ENCODE measurements at regions not wholly inside any gene's neighbourhood (a gene's known extent, or its start where the extent isn't known, plus 50 kb on each side); places are given as distances from the start of the nearest gene placed in this dataset.

DNA sequence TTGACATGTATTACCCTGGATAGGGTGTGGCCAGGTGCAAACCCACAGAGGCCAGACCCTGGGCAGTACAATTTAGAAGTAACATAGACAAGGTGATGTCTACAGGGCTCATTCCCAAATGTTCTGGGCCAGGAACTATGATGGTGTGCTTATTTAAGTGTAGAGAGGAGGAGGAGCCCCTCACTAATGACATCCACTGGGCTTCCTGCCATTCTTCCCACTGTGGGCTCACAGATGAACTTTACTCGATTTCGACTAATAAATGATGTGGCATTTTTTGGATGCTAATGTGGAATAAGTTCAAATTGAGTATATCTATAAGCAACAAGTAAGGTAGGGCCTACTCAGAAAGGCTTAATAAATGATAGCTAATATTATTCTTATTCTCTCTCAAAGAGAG lies 280.9 kb upstream of the BOD1L1 start:
- TF ChIP-seq, protein P1, sequence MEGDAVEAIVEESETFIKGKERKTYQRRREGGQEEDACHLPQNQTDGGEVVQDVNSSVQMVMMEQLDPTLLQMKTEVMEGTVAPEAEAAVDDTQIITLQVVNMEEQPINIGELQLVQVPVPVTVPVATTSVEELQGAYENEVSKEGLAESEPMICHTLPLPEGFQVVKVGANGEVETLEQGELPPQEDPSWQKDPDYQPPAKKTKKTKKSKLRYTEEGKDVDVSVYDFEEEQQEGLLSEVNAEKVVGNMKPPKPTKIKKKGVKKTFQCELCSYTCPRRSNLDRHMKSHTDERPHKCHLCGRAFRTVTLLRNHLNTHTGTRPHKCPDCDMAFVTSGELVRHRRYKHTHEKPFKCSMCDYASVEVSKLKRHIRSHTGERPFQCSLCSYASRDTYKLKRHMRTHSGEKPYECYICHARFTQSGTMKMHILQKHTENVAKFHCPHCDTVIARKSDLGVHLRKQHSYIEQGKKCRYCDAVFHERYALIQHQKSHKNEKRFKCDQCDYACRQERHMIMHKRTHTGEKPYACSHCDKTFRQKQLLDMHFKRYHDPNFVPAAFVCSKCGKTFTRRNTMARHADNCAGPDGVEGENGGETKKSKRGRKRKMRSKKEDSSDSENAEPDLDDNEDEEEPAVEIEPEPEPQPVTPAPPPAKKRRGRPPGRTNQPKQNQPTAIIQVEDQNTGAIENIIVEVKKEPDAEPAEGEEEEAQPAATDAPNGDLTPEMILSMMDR (IDR thresholded peaks at IDR 0.05), result no peak
- no peak for TF ChIP-seq POLR2A (IDR thresholded peaks at IDR 0.05)

All from adrenal gland (tissue), 5 donors.